Fibroblast of upper back skin (primary cell): ENCODE measurements at regions not wholly inside any gene's neighbourhood (a gene's known extent, or its start where the extent isn't known, plus 50 kb on each side); places are given as distances from the start of the nearest gene placed in this dataset.
"Not testable (repeated sequence)": the region's sequence is repeated elsewhere in the genome, so short reads cannot be mapped to it uniquely, and the experiment has no call there.

Source experiments
- DNase-seq: peaks from one replicate; pipeline ENCODE4 v3.0.0-alpha.2; 2013

GRCh38 chr11:97615546-97615945 lies 1225.7 kb downstream of the JRKL start:
- DNase-seq, result no peak

DNA sequence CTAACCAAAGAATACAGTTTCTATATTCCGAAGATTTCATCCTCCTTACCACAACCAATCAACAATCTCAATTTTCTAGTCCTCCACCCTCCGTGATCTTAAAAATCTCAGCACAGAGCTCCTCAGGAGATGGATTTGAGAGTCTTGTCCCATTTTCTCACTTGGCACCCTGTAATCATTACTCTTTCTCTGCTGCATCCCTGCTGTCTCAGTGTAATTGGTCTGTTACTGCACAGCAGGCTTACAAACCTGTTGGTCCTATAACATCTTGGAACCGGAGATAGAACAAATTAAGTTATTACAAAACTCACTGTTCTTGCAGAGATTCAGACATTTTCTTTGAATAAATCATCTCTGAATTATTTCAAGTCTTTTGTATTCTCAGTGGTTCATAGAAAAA lies 1227.2 kb downstream of the JRKL start:
- no peak for DNase-seq

DNA sequence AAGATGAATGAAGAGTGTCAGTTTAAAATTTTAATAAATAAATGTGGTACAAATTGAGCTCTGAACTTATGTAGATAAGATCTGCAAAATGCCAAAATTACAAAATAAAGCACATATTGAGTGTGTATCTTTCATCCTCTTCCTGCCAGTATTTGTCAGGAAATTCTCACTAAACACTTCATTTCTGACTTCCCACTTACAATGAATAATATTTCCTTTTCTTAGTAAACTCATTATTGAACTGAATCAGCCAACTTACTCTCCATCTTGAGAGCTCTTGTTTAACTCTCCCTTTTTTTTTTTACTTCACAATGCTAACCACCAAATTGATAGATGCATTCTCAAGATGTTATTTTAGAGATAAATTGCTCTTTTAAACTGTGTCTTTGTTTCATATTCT lies 1230.2 kb downstream of the JRKL start:
- no peak for DNase-seq

- DNase-seq, result no peak
Observed at GRCh38 chr11:97621282-97621681, 1231.5 kb downstream of the JRKL start.

DNA sequence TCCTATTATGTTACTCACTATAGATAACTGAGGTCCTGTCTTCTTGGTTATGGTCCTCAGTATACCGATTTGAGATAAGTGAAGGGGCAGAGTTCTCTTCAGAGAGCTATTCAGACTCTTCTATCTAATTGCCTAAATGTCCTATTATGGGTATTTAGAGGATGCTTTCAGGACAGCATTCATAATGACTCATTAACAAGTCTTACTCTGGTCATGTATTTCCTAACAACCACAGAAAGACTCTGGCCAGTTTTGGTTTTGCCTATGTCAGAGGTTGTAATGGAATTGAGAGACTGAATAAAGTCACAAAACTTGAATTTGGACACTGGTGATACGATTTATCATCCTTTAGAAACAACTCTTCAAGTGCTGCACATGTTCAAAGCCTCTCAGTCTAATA lies 1233.0 kb downstream of the JRKL start:
- DNase-seq, result no peak

DNA sequence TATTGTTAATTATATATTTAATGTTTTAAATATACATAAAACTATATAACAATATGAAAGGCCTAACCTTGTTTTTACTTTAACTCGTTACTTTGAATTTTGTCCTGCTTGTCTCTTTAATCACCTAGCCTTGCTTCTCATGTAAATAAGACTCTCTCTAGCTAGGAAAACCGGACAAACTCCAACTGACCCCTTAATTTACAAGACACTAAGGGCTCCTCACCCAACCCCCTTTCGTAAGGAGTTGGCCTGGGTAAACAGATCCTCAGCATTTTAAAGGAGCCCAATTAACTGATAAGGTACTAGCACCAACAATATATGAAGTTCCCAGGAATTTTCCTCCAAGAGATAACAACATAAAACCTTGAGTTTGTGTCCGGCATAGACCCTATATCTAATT lies 1246.9 kb downstream of the JRKL start:
- not testable (repeated sequence) for DNase-seq

GRCh38 chr11:97637701-97638100 lies 1247.9 kb downstream of the JRKL start:
- no peak for DNase-seq

DNA sequence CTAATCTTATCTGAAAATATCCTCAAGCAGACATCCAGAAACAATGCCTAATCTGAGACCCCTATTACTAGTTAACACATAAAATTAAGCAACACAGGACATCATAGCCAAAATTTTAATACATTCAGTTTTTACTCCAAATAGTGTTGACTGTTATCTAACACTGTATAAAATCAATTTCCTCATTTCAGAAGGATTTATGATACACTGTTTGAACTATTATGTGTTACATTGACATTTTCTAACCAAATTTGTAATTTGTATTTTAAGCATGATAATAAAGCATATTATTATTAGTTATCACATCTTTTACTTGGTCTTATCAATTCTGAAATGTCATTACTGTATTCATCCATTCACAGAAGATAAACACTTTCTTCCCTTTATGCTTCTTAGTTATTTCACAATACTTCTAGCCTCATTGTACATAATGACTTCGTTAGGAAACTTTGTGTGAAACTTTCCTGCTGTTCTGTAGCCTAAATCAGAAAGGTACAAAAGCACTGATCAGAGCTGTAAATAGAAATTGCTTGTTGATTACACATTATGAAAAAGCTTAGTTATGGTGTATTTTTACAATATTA lies 1248.9 kb downstream of the JRKL start:
- DNase-seq, result no peak

- no peak for DNase-seq
Observed at GRCh38 chr11:97641988-97642387, 1252.2 kb downstream of the JRKL start.

GRCh38 chr11:97645736-97646135 lies 1255.9 kb downstream of the JRKL start:
- DNase-seq, result no peak

- DNase-seq, result no peak
Observed at GRCh38 chr11:97656356-97656755, 1266.5 kb downstream of the JRKL start.

GRCh38 chr11:97657852-97658251 lies 1268.0 kb downstream of the JRKL start:
- no peak for DNase-seq

- no peak for DNase-seq
Observed at GRCh38 chr11:97667057-97667456, 1277.2 kb downstream of the JRKL start.

DNA sequence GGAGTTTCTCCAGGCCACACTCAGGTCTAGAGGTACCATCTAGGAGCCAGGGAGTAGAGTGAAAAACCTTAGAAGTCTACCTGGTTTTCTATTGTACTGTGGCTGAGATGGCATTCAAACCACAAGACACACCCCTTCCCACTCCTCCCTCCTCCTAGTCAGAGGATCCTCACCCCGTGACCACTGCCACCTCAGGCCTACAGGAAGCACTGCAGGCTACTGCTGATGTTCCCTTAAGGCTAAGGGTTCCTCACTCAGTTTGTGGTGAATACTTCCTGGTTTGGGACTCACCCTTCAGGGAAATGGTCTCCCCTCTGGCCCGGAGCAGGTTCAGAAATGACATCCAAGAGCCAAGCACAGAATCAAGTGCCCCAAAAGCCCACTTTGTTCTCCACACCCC lies 1293.9 kb downstream of the JRKL start:
- no peak for DNase-seq

- DNase-seq, result no peak
Observed at GRCh38 chr11:97684486-97685439, 1295.0 kb downstream of the JRKL start.

- DNase-seq, result no peak
Observed at GRCh38 chr11:97685695-97686094, 1295.9 kb downstream of the JRKL start.

GRCh38 chr11:97687111-97687510 lies 1297.3 kb downstream of the JRKL start:
- DNase-seq, result no peak

DNA sequence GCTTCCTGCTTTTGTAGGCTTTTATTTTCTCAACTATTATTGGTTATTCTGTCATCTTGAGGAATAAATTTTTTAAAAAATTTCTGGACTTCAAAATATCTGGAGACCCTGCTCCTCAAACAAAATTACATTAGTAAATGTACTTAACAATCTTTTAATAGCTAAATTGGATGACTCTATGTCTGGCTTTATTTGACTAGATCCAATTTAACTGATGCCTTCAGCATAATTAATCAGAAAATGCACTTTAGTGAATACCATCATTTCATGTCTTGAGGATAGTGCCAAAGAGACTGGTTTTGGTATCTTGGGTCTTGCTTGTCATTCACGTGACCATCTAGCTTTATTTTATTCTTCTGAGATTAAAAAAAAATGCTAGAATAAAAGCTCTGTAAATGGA lies 1301.2 kb downstream of the JRKL start:
- DNase-seq, result no peak

GRCh38 chr11:97702951-97703350 lies 1313.1 kb downstream of the JRKL start:
- DNase-seq, result no peak

DNA sequence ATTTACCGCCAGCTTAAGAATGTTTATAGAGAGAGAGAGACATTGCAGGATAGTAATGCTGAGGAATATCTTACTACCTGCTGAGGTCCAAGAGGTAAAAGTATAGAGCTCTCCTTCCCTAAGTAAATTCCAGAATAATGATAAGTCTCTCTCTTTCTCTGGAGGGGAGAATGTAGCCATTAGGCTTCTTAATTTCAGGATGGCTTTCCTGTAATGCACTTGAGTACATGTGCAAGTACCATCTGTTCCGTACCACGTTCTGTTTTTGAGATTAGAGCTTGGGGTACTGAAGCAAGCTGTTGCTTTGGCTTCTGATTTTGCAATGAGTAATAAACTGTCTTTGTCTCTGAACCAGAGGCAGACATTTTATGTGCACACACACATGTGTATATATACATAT lies 1314.0 kb downstream of the JRKL start:
- DNase-seq, result no peak

GRCh38 chr11:97705441-97705840 lies 1315.3 kb upstream of the CNTN5 start:
- peak; percentile 28 for DNase-seq

- DNase-seq, result no peak
Observed at GRCh38 chr11:97717922-97718321, 1302.8 kb upstream of the CNTN5 start.

GRCh38 chr11:97722065-97722464 lies 1298.7 kb upstream of the CNTN5 start:
- peak; percentile 92 for DNase-seq

DNA sequence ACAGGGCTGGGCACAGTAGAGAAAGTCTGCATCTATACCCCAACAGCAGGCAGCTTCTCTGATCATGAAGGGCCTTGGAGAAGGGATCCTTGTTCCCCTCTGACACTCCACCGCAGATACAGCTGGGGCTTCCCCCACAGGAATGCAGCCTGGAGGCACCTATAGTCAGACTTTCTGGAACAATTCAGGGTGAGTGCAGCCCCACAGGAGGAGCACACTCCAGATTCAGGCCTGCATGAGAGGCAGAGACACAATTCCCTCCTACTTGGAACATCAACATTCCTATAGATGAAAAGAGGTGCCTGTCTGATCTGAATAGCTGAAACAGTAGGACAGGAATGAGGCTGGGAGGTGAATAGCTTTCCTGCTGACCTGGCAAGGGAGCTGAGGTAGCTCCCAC lies 1298.0 kb upstream of the CNTN5 start:
- peak; percentile 8 for DNase-seq
